ENCODE measurements at regions not wholly inside any gene's neighbourhood (a gene's known extent, or its start where the extent isn't known, plus 50 kb on each side); places are given as distances from the start of the nearest gene placed in this dataset.

DNA sequence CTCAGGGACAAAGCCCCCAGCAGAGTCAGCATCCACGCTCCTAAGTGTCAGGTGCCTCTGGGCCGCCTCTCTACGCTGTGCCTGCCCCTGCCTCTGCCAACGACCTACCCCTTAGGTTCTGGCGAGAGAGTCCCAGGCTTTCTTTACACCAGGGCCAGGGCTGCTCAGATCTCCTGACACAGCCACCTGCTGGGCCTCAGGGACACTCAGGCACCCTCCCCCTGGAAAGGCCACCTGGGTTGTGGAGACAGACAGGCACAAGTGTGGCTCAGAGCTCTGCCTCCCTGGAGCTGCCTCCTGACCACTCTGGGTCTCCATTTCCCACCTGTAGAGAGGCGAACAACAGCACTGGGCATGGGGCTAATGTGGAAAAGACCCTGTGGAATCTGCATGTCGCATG lies 90.0 kb upstream of the ADRA2C start:
- no peak for ATAC-seq
- Histone ChIP-seq H3K4me3 (no peak overlapping the region), H3K4me1 (no peaks in the 10 kb centered on the region), H3K27me3 (ENCODE audit: low read depth) (peaks cover 10% of the 10 kb centered on the region), H3K9me3 (no peaks in the 10 kb centered on the region), H3K27ac (no peak overlapping the region), H3K36me3 (no peaks in the 10 kb centered on the region)
- peak; percentile 21 for DNase-seq
- TF ChIP-seq, protein P1, sequence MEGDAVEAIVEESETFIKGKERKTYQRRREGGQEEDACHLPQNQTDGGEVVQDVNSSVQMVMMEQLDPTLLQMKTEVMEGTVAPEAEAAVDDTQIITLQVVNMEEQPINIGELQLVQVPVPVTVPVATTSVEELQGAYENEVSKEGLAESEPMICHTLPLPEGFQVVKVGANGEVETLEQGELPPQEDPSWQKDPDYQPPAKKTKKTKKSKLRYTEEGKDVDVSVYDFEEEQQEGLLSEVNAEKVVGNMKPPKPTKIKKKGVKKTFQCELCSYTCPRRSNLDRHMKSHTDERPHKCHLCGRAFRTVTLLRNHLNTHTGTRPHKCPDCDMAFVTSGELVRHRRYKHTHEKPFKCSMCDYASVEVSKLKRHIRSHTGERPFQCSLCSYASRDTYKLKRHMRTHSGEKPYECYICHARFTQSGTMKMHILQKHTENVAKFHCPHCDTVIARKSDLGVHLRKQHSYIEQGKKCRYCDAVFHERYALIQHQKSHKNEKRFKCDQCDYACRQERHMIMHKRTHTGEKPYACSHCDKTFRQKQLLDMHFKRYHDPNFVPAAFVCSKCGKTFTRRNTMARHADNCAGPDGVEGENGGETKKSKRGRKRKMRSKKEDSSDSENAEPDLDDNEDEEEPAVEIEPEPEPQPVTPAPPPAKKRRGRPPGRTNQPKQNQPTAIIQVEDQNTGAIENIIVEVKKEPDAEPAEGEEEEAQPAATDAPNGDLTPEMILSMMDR (IDR thresholded peaks at IDR 0.05) = no peak
- intact Hi-C loops (cut with DNase I) = no loop called here

DNA sequence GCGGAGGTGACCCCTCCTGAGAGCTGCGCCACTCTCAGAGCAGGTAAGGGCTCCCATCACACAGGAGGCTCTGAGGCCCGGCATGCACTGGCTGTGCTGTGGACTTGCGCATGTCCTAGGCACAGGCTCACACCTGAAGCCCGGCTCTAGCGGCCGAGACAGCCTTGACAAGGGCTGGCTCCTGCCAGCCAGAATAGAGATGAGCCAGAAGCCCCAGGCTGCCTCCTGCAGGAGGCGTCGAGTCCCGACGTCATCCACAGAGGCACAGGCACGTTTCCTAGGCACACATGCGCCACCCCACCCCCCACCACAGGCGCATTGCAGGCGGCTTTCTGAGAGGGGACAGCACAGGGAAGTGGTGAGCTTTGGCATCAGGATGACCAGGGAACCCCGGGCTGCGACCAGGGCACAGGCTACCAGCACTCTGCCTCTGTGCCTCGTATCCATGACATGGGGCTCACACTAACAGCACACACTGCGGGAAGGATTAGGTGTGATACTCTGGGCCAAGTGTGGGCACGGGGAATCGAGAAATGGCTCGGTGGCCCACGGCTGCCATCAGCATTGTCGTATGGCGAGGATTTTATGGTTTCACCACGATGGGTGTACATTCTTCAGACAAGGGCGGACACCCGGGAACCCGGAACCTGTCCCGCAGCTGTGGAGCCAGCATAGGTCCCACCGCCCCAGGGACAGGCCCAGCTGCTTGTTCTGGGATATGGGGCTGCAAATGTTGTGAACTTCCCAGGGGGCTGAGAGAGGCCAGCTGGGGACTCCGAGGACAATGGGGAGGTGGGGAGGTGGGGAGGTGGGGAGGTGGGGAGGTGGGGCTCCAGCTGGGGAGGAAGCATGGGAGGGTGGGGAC lies 90.7 kb upstream of the ADRA2C start:
- Histone ChIP-seq H3K4me1 (no peaks in the 10 kb centered on the region), H3K9me3 (no peaks in the 10 kb centered on the region), H3K27ac (no peak overlapping the region), H3K27me3 (ENCODE audit: low read depth) (peaks cover 10% of the 10 kb centered on the region), H3K4me3 (no peak overlapping the region), H3K36me3 (no peaks in the 10 kb centered on the region)
- intact Hi-C loops (cut with DNase I) = no loop called here
- ATAC-seq (no peak), DNase-seq (peak; percentile 36)
- TF ChIP-seq, protein P1 (IDR thresholded peaks at IDR 0.05) = no peak

DNA sequence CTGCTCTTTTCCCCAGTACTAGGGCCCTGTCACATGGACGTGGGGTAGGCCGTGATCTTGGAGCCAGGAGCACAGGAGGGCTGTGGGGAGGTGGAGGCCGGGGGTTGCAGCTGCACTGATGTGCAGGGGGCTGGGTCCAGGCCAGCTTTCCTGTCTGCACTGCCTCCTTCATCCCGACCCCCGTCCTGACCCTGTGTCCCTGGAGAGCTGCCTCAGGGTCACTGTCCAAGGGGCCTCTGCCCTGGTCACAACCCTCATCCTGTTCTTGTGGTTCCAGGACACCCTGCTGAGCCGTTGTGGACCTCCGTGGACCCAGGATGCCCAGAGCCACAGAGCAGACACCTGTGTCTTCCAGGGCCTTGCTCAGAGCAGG lies 91.7 kb upstream of the ADRA2C start:
- Histone ChIP-seq H3K27ac (no peak overlapping the region), H3K9me3 (no peaks in the 10 kb centered on the region), H3K4me1 (no peaks in the 10 kb centered on the region), H3K4me3 (no peak overlapping the region), H3K36me3 (no peaks in the 10 kb centered on the region), H3K27me3 (ENCODE audit: low read depth) (peaks cover 5% of the 10 kb centered on the region)
- DNase-seq = peak; percentile 23
- ATAC-seq = no peak
- TF ChIP-seq, protein P1 (IDR thresholded peaks at IDR 0.05) = no peak
- intact Hi-C loops (cut with DNase I) = no loop called here

DNA sequence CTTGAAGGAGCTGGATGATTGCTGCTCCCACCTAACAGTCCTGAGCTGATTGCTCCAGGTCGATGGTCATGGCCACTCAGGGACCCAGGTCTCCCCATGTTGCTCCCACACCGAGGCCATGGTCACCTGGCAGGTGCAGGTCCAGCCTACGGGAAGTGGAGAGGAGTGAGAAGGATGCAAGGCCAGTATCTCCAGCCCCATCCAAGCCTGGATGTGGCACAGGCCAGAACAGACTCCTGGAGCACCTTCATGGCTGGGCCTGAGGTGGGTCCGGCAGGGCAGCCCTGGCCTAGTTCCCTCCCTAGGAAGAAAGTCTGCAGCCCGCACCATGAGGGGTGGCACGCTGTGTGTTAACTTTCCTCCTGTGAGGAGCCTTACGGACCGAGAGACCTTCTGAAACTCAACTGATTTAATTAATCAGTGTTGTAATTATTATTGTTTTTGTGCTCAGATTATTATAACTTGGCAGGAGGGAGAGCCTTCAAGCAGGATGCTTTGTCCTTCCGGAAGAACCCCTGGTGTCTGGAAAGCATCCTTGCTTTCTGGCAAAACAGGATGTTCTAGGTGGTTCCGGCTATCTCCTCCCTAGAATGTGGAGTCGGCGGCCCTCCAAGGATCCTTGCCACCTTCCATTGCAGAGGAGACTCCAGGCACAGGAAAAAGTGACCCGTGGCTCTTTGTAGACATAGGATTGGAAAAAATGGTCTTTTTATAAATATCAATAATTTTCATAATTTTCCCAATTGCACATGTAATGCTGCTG lies 92.3 kb upstream of the ADRA2C start:
- H3K4me1 ChIP-seq = no peaks in the 10 kb centered on the region
- H3K36me3 ChIP-seq = no peaks in the 10 kb centered on the region
- TF ChIP-seq, protein P1 (IDR thresholded peaks at IDR 0.05) = no peak
- no peaks in the 10 kb centered on the region for H3K9me3 ChIP-seq
- peak; percentile 32 for DNase-seq
- intact Hi-C loops (cut with DNase I) = no loop called here
- H3K27ac ChIP-seq = no peak overlapping the region
- ATAC-seq = no peak
- peaks cover 3% of the 10 kb centered on the region for H3K27me3 ChIP-seq (ENCODE audit: low read depth)
- no peak overlapping the region for H3K4me3 ChIP-seq

DNA sequence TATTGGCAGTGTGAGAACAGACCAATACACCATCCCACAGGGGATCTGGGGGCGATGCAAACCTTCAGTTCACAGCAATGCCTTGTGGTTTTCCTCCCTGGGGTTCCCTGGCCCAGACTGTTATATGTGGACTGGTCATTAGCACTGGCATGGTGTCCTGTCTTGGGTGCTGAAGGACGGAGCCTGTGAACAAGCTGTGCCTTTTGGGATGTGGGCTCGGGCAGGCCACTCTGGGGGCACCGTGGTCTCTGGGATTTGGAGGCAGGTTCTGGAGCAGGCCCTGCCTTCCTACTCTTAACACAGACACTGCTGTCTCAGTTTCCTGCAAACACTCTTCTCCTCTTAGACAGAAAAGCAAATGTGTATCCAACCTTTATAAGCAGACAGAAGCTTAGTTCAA lies 93.0 kb upstream of the ADRA2C start:
- Histone ChIP-seq H3K27me3 (ENCODE audit: low read depth) (peaks cover 3% of the 10 kb centered on the region), H3K9me3 (no peaks in the 10 kb centered on the region), H3K4me1 (no peaks in the 10 kb centered on the region), H3K36me3 (no peaks in the 10 kb centered on the region), H3K27ac (no peak overlapping the region), H3K4me3 (no peak overlapping the region)
- ATAC-seq (no peak), DNase-seq (peak; percentile 12)
- intact Hi-C loops (cut with DNase I) = no loop called here
- TF ChIP-seq, protein P1 (IDR thresholded peaks at IDR 0.05) = no peak

Data from lower lobe of right lung (tissue), 2 donors.